Duodenal mucosa (tissue), 2 donors: ENCODE measurements at regions not wholly inside any gene's neighbourhood (a gene's known extent, or its start where the extent isn't known, plus 50 kb on each side); places are given as distances from the start of the nearest gene placed in this dataset.

Source experiments
- H3K27ac ChIP-seq: one replicate; pipeline ENCODE4 v1.7.0; 2013; ENCODE audit warnings: low read depth, low read length
- H3K27me3 ChIP-seq, 2 donors: one replicate each; pipeline ENCODE4 v1.7.0; 2013; ENCODE audit warnings: low read length in 2 of 2, control low read depth in 1 of 2; ENCODE audit not compliant: insufficient read depth in 2 of 2, control insufficient read depth in 1 of 2
- H3K36me3 ChIP-seq, 2 donors: one replicate each; pipeline ENCODE4 v1.7.0; 2013; ENCODE audit warnings: low read length in 2 of 2, control low read depth in 1 of 2; ENCODE audit not compliant: insufficient read depth in 2 of 2, control insufficient read depth in 1 of 2
- H3K4me1 ChIP-seq, 2 donors: one replicate each; pipeline ENCODE4 v1.7.0; 2013; ENCODE audit warnings: low read length in 2 of 2, control low read depth in 1 of 2; ENCODE audit not compliant: insufficient read depth in 2 of 2, control insufficient read depth in 1 of 2
- H3K4me3 ChIP-seq, 2 donors: one replicate each; pipeline ENCODE4 v1.7.0; 2013; ENCODE audit warnings: low read length in 2 of 2, low read depth in 1 of 2
- H3K9ac ChIP-seq, 2 donors: one replicate each; pipeline ENCODE4 v1.7.0; 2013; ENCODE audit warnings: low read length in 2 of 2, low read depth in 1 of 2
- H3K9me3 ChIP-seq, 2 donors: one replicate each; pipeline ENCODE4 v1.7.0; 2013; ENCODE audit warnings: low read length in 2 of 2, control low read depth in 1 of 2; ENCODE audit not compliant: control insufficient read depth in 1 of 2

- Histone ChIP-seq H3K4me1 (peaks cover 0 to 5% of the 10 kb centered on the region in 2 donors), H3K36me3 (no peaks in the 10 kb centered on the region), H3K27me3 (no peaks in the 10 kb centered on the region), H3K4me3 (no peak overlapping the region), H3K9ac (no peak overlapping the region), H3K9me3 (peaks cover 0 to 7% of the 10 kb centered on the region in 2 donors), H3K27ac (no peak overlapping the region)
Observed at GRCh38 chr6:139994998-139995397, 620.5 kb upstream of the CITED2 start.

GRCh38 chr6:139990856-139991465 is 616.5 kb upstream of the CITED2 start:
- Histone ChIP-seq H3K4me3 (no peak overlapping the region), H3K36me3 (no peaks in the 10 kb centered on the region), H3K9ac (no peak overlapping the region), H3K4me1 (peaks cover 0 to 5% of the 10 kb centered on the region in 2 donors), H3K9me3 (peaks cover 0 to 7% of the 10 kb centered on the region in 2 donors), H3K27ac (no peak overlapping the region), H3K27me3 (no peaks in the 10 kb centered on the region)

- Histone ChIP-seq H3K4me1 (peaks cover 0 to 5% of the 10 kb centered on the region in 2 donors), H3K9ac (no peak overlapping the region), H3K27ac (no peak overlapping the region), H3K36me3 (no peaks in the 10 kb centered on the region), H3K9me3 (peaks cover 0 to 7% of the 10 kb centered on the region in 2 donors), H3K27me3 (no peaks in the 10 kb centered on the region), H3K4me3 (no peak overlapping the region)
Observed at GRCh38 chr6:139990026-139990686, 615.7 kb upstream of the CITED2 start.

- no peak overlapping the region for H3K4me3 ChIP-seq
- H3K27me3 ChIP-seq, result no peaks in the 10 kb centered on the region
- no peak overlapping the region for H3K9ac ChIP-seq
- H3K36me3 ChIP-seq, result no peaks in the 10 kb centered on the region
- peaks cover 0 to under 1% of the 10 kb centered on the region in 2 donors for H3K9me3 ChIP-seq
- H3K27ac ChIP-seq, result no peak overlapping the region
- H3K4me1 ChIP-seq, result peaks cover 0 to 5% of the 10 kb centered on the region in 2 donors
Observed at GRCh38 chr6:139988685-139989084, 614.2 kb upstream of the CITED2 start.

- Histone ChIP-seq H3K4me3 (no peak overlapping the region), H3K9me3 (no peaks in the 10 kb centered on the region), H3K27ac (no peak overlapping the region), H3K27me3 (no peaks in the 10 kb centered on the region), H3K36me3 (no peaks in the 10 kb centered on the region), H3K4me1 (peaks cover 2 to 14% of the 10 kb centered on the region in 2 donors), H3K9ac (no peak overlapping the region)
Observed at GRCh38 chr6:139987091-139987490, 612.6 kb upstream of the CITED2 start.

GRCh38 chr6:139985236-139985815 is 610.9 kb upstream of the CITED2 start:
- peaks cover 8 to 19% of the 10 kb centered on the region in 2 donors for H3K4me1 ChIP-seq
- H3K36me3 ChIP-seq, result no peaks in the 10 kb centered on the region
- no peaks in the 10 kb centered on the region for H3K9me3 ChIP-seq
- no peak overlapping the region for H3K4me3 ChIP-seq
- no peak overlapping the region for H3K27ac ChIP-seq
- H3K27me3 ChIP-seq, result no peaks in the 10 kb centered on the region
- no peak overlapping the region for H3K9ac ChIP-seq

GRCh38 chr6:139984317-139984716 is 609.9 kb upstream of the CITED2 start:
- peaks cover 8 to 17% of the 10 kb centered on the region in 2 donors for H3K4me1 ChIP-seq
- H3K9me3 ChIP-seq, result no peaks in the 10 kb centered on the region
- no peak overlapping the region for H3K9ac ChIP-seq
- H3K4me3 ChIP-seq, result no peak overlapping the region
- H3K27ac ChIP-seq, result no peak overlapping the region
- H3K27me3 ChIP-seq, result no peaks in the 10 kb centered on the region
- no peaks in the 10 kb centered on the region for H3K36me3 ChIP-seq

- Histone ChIP-seq H3K9me3 (no peaks in the 10 kb centered on the region), H3K27ac (no peak overlapping the region), H3K9ac (no peak overlapping the region), H3K4me3 (no peak overlapping the region), H3K27me3 (no peaks in the 10 kb centered on the region), H3K4me1 (peaks cover 8 to 17% of the 10 kb centered on the region in 2 donors), H3K36me3 (no peaks in the 10 kb centered on the region)
Observed at GRCh38 chr6:139983555-139984276, 609.3 kb upstream of the CITED2 start.

- H3K4me1 ChIP-seq, result peaks cover 8 to 21% of the 10 kb centered on the region in 2 donors
Observed at GRCh38 chr6:139982652-139983295, 608.3 kb upstream of the CITED2 start.

More at GRCh38 chr6:139982652-139983295, 608.3 kb upstream of the CITED2 start:
- H3K4me3 ChIP-seq, result no peak overlapping the region
- no peaks in the 10 kb centered on the region for H3K9me3 ChIP-seq
- H3K36me3 ChIP-seq, result no peaks in the 10 kb centered on the region
- H3K9ac ChIP-seq, result no peak overlapping the region
- no peaks in the 10 kb centered on the region for H3K27me3 ChIP-seq
- H3K27ac ChIP-seq, result no peak overlapping the region
